AG04449 (cell line): ENCODE measurements at regions not wholly inside any gene's neighbourhood (a gene's known extent, or its start where the extent isn't known, plus 50 kb on each side); places are given as distances from the start of the nearest gene placed in this dataset.
"Not testable (repeated sequence)": the region's sequence is repeated elsewhere in the genome, so short reads cannot be mapped to it uniquely, and the experiment has no call there.

Source experiments
- CTCF ChIA-PET: fragments of 350-600 bp; formaldehyde crosslinking; extraction: SDS; loops from one replicate; lab custom pipeline; 2021; ENCODE audit warnings: antibody characterized with exemption; lab: Yijun Ruan, JAX
- POLR2A ChIA-PET: fragments of 400-600, 350-600 bp; formaldehyde crosslinking; extraction: SDS; loops from one replicate; lab custom pipeline; 2020; ENCODE audit warnings: antibody characterized with exemption, inconsistent platforms; lab: Yijun Ruan, JAX
- DNase-seq: peaks from one replicate; pipeline ENCODE4 v3.0.0-alpha.2; 2010; ENCODE audit warnings: low read depth, low spot score
- H3K4me3 ChIP-seq: 2 replicates; pipeline ENCODE4 v1.5.1; 2011; ENCODE audit warnings: low read depth, mild to moderate bottlenecking, control low read depth, low read length
- CTCF ChIP-seq: IDR thresholded peaks from one replicate; pipeline ENCODE4 v1.5.1; 2011; ENCODE audit warnings: mild to moderate bottlenecking, moderate library complexity, low read length, control low read depth, inconsistent platforms; ENCODE audit not compliant: insufficient read depth; ENCODE audit errors: missing control alignments

- no peak for DNase-seq
Observed at GRCh38 chr7:97446361-97446760, 285.5 kb upstream of the TAC1 start.

GRCh38 chr7:97449448-97449847 lies 282.4 kb upstream of the TAC1 start:
- POLR2A ChIA-PET, DNase-seq, CTCF ChIA-PET, H3K4me3 ChIP-seq: not testable (repeated sequence)

More at GRCh38 chr7:97446361-97446760, 285.5 kb upstream of the TAC1 start:
- ChIA-PET CTCF (no interaction called here), POLR2A (no interaction called here)
- TF ChIP-seq CTCF, result no peak
- H3K4me3 ChIP-seq, result no peak overlapping the region

DNA sequence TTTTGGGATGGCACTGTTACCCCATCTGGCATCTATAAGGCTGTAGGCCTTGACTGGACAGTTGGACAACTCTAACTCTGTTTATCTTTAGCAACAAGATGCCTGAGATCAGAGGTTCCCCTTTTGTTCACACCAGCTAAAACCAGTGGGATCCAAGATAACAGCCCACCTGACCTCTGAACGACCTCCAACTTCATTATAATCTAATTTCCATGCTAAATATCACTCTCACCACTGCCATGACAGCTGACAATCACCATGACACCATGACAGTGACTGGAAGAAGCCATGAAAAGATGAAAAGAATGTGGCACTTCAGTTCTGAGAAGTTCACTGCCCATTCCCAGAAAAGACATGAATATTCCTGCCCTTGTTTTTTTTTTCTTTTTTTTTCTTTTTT lies 281.4 kb upstream of the TAC1 start:
- ChIA-PET CTCF (no interaction called here), POLR2A (no interaction called here)
- DNase-seq, result no peak
- H3K4me3 ChIP-seq, result no peak overlapping the region
- no peak for TF ChIP-seq CTCF

DNA sequence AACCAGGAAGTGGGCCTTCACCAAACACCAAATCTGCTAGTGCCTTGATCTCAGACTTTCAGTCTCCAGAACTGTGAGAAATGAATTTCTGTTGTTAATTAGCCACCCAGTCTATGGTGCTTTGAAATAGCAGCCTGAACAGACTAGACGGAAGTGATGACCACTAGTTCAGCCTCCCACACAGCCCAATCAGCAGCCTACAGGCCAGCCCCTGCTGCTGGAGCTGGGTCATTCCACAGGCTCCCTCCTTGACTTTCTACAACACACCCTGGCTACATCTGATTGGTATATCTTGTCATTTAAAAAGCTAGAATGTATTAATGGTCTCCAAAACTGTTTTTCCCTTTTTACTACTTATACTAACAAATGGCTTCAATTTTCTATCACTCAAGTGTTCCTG lies 277.2 kb upstream of the TAC1 start:
- TF ChIP-seq CTCF, result no peak
- ChIA-PET CTCF (no interaction called here), POLR2A (no interaction called here)
- no peak overlapping the region for H3K4me3 ChIP-seq
- DNase-seq, result no peak

- POLR2A ChIA-PET, result no interaction called here
- no peak overlapping the region for H3K4me3 ChIP-seq
- no peak for DNase-seq
- CTCF ChIA-PET, result no interaction called here
- no peak for TF ChIP-seq CTCF
Observed at GRCh38 chr7:97457054-97457453, 274.8 kb upstream of the TAC1 start.

DNA sequence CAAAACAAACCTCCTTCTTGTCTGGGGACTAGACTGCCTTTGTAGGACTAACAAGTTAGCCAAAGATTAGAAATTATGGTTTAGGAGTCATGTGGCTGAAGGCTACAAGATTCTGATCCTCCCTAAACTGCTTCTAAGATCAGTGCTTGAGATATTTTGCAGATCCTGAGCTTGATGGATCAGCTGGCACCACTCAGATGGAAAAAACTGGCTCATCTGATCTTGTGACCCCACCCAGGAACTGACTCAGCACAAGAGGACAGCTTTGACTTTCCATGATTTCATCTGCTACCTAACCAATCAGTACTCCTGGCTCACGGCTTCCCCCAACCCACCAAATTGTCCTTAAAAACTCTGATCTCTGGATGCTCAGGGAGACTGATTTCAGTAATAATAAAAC lies 271.5 kb upstream of the TAC1 start:
- ChIA-PET CTCF (no interaction called here), POLR2A (no interaction called here)
- TF ChIP-seq CTCF, result no peak
- no peak overlapping the region for H3K4me3 ChIP-seq
- no peak for DNase-seq

GRCh38 chr7:97461596-97461995 lies 270.3 kb upstream of the TAC1 start:
- TF ChIP-seq CTCF, result no peak
- DNase-seq, result no peak
- no peak overlapping the region for H3K4me3 ChIP-seq
- POLR2A ChIA-PET, result no interaction called here
- CTCF ChIA-PET, result no interaction called here
